GM19463 (cell line): ENCODE measurements at regions not wholly inside any gene's neighbourhood (a gene's known extent, or its start where the extent isn't known, plus 50 kb on each side); places are given as distances from the start of the nearest gene placed in this dataset.

Experiments
- ATAC-seq: cut with Tn5 transposase; IDR thresholded peaks from one replicate; pipeline ENCODE4 v1.9.1; 2021; ENCODE audit warnings: mild to moderate bottlenecking, moderate library complexity; ENCODE audit not compliant: unreplicated experiment

DNA sequence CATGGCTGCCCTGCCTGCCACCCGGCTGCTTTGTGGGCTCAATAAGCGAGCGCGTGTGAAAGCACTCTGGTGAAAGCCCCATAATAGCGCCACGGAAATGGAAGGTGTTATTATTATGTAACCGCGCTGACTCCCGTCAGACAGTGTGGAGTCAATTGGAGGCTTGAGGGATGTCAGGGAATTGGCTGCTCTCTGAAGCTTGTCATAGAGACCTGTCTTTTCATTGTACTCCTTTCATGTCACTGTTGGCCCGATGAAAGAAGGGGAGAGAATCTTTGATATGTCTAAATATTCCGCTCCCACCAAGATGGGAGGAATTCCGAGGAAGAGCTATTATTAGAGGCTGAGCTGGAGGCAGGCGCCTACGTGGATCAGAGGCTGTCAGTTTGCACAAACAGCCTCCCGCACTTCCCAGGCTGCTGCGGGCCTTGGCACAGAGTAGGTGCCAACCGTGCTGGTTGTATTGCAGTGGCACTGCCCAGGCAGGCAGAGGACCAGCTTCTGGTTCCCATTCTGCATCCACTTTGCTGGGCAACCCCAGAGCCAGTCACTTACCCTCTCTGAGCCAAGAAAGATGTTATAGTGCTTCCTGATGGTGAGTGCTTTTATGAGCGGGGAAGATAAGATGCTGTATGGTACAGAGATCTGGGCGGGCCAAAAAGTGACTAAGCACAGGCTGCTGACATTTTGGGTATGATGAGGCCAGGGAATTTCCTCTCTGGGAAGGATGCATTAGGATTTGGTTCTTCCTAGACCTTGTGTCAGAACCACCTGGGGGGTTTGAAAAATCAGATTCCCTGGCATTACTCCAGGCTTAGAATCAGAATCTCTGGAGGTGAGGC, 151.4 kb downstream of the RPS24 start:
- ATAC-seq, result no peak

DNA sequence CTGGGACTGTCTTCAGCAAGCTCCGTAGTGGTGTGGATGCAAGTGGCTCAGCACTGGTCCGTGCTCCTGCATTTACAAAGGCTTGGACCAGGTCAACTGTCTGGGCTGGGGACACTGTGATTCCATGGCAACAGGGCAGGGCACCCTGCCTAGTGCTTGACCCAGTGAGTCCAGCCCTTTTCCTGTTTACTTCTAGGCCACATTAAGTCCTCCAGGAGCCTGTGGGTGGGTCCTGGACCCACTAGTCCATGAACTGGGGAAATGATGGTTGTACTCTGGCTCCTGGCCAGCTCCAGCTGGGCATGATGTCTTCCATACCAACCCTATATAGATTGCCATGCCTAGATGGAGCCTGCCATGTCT, 152.0 kb downstream of the RPS24 start:
- ATAC-seq, result no peak

DNA sequence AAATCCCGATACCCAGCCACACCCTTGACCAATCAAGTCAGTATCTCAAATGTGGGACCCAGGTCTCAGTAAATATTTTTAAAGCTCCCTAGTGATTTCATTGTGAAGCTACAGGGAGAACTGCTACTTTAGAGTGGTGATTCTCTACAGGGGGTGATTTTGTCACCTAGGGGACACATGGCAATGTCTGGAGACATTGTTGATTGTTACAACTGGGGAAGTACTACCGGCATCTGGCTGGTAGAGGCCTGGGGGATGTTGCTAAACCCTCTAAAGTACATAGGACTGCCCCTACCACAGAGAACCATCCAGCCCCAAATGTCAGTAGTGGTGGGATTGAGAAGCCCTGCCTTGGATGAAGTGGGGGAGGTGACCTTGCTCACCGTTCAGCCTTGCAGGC, 152.9 kb downstream of the RPS24 start:
- ATAC-seq, result no peak

DNA sequence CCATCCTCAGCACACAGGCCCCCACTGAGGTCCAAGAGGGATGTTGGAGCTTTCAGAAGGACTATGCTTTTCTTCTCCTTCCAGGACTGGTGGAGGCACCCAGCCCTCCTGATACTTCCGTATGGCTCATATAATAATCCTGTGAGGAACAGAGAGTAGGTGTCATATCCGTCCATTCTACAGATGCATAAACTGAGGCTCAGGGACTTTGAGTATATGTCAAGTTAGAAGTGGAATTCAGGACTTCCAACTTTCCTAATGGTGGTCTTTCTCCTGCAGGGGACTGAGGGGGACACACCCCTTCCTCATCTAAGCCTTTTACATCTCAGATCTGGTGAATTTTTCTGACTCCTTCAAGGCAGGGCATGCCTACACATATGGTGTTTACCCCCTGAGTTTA, 153.7 kb downstream of the RPS24 start:
- no peak for ATAC-seq

DNA sequence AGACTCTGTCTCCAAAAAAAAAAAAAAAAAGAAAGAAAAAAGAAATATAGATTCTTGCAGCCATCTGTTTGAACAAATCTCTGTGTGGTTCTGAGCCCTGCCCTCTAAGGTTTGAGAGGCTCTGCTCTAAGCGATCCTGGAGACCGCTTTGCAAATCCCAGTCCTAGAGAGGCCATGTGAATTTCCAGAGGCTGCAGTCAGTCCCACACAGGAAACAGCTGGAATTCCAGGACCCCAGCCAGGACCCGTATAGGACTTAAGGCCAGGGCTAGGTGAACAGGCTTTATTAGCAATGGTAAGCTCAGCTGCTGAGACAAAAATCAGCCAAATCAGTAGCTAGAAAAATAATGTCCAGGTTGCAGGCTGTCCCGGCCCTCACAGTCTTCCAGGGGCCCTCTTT, 154.8 kb downstream of the RPS24 start:
- no peak for ATAC-seq

DNA sequence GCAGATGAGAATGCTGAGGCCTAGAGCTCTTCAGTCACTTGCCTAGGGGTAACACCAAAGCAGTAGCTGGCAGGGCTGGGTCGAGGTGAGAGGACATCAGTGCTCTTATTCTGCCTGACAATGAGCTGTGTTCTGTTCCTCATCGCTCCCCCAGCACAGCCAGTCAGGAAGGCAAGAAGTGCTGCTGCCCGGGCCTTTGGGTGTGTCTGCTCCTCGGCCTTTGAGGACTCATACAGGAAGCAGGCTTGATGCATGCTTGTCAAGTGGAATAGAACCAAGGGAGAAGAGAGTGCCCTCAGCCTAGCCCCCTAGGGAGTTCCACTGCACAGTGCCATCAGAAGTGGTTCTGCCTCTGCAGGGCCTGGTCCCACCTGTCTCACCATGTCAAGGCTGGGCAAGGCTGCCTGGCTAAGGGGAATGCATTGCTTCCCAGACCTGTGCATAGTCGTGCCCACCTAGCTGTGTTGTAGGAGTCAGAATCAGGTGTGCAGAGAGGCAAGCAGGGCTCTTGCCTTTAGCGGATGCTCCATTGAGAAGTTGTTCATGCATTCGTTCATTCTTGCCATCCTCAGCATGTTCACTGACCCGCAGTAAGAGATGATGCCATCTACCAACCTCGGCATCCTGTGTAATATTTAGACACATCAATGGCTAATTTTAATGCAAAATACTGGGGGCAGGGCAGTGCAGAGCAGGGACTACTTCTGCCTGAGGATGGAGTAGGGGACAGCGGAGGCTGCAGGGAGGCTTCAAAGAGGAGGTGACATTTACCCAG, 156.6 kb downstream of the RPS24 start:
- no peak for ATAC-seq

DNA sequence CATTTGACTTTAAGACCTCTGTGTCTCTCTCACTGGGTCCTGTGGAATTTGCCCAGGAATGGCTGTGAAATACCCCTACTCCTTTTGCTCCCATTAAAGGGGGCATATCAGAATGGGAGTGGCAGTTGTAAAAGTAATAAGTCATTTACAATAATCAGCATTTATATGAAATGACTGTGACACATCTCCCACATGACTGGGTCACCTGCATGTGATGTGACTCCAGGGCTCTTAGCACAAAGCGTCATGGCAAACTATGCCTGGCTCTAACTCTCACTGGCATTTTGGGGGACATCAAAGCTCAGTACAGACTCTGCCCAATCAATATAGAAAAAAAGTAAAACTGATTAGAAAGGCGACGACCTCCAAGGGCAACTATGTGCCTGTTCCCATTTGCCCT, 157.6 kb downstream of the RPS24 start:
- ATAC-seq, result no peak

DNA sequence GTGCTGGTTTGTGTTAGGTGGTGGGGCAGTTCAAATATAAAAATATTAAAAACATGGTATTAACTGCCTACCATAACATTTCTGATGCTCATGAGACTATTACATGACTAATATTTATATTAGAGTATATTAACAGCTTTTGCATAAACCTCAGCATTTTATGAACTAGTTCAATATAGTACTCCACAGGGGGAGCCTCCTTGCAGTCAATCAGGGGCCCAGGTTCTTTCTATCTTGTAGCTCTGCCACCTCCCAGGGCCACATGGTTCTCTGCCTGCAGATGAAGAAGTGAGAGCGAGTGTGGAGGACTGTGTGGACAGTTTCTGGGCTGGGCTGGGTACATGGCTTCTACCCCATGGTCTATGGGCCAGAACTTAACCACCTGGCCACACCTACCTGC, 159.5 kb downstream of the RPS24 start:
- no peak for ATAC-seq

DNA sequence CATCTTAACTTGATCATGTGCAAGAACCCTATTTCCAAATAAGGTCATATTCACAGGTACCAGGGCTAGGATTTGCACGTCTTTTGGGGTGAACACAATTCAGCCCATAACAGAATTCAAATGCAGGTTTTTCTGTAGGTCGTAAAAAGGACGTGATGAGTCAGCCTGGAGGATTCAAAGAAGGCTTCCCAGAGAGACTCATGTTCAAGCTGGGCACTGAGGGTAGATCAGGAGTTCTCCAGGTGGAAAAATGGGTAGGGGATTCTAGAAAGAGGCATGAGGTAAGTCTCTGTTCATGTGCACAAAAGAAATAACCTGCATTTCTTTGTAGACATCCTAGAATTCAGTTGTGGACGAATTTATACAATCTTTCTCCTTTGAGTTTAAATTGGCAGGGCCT, 160.4 kb downstream of the RPS24 start:
- ATAC-seq, result no peak

DNA sequence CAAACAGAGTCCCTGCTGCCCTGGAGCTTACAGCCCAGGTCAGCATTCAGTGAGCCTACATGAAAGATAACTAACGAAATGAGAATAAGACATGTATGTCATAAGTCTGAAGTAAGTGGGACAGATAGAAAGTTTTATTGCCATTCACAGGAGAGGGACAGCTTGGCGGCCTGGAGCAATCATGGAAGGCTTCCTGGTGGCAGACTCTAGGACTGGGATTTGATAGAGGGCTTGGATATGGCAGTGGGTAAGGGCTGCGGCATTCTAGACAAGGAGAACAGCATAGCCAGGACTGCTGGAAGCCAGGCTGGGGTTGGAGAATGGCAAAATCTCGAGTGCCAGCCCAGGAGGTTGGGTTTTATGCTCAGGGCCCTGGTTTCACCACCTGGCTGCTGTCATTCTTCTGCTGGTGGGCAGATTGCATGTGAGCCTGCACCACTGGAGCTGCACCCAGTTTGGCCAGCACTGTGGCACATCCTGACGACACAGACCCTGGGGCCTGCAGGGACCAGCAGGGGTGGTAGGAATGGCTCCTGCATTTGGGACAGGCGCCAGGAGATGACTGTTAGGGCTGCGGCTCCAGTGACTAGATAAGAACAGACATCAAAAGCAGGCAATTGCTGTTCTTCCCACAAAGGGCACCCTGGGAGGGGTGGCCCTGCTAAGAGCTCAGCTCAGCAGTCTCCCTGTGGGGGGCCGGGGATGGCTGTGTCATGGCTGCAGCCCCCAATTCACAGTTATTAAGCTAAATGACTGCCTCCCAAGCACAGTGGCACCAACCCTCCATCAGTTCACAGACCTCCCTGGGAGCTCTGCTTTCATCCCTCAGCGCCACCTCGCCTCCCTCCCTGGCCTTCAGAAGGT, 161.1 kb downstream of the RPS24 start:
- no peak for ATAC-seq

DNA sequence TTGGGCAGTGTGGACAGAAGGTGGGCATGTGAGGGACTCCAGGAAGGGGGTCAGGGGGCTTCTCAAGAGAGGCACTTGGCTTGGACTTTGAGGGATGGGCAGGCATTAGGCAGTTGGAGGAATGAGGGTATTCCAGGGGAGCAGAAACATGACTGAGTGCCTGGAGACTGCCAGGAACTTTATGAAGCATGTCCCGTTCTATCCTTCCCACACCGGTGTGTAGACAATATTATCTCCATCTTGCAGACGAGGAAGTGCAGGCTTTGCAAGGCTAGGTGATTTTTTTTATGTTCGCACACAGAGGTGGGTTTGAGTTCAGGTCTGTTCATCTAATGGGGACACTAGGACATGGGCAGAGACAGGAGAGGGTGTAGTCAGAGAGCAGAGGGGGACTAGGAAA, 162.7 kb downstream of the RPS24 start:
- no peak for ATAC-seq

DNA sequence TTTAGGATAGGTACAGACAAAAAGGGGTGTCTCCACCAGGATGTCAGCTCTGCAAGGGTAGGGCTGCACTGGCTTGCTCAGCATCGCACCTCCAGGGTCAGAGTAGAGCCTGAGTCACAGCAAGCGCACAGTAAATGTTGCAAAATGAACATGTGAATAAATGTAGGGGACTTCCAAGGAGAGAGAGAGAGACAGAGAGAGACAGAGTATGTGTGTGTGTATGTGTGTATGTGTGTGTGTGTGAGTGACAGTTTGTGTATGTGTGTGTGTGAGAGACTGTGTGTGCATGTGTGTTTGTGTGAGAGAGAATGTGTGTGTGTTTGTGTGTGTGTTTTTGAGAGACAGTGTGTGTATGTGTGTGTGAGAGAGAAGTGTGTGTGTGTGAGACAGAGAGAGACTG, 163.3 kb downstream of the RPS24 start:
- ATAC-seq, result no peak

DNA sequence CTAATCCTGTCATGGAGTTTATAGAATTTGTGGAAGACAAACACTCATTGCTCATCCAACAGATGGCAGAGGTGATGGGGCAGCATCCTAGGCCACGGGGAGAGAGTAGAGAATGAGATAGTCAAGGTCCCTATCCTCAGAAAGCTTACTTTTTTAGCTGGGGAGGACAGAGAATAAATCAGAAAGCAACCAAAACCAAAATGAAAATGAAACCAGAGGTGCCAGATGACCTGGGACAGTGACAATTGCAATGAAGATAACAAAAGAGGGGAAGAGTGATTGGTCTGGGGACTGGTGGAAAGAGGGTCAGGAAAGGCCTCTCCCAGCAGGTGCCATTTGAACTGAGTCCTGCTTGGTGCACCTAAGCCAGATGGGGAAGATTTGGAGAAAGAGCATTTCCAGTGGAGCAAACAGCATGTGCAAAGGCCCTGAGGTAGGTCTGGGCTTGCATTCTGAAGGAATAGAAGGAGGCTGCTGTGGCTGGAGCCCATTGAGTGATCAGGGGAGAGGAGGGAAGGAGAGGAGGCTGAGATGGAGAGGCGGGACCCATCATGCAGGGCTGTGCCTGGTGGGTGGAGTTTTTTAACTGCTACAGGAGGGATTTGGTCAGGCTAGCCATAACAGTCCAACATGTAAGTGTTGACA, 164.1 kb downstream of the RPS24 start:
- ATAC-seq, result no peak

DNA sequence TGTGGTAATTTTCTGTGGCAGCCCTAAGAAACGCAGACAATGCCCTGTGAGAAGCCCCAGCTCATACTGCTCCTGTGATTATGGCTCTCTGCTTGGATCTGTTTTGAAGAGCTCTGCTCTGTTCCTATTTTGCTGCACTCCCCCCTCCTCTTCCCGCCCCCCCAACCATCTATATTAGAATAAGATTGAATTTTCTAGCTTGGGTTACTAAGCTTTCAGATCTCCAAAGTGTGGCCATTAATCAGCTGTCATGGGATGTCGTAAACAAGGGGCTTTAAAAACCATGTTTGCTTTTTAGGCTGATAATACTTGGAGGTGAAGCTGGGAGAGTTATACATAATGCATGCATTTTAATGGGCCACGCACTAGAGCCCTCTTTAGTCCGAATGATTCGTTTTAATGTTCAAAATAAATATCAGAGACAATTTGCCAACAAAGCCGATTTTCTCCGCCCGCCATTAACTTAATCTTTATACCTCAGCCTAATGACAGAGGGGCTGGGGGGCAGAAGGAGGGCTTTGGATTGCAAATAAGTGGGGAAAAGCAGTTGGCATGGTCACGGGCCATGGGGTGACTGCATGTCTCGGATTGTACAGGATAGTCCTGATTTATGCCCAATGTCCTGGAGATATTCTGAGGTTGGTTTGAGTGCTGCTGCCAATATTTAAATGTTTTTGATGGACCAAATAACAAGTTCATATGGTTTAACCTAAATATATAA, 165.5 kb downstream of the RPS24 start:
- no peak for ATAC-seq

DNA sequence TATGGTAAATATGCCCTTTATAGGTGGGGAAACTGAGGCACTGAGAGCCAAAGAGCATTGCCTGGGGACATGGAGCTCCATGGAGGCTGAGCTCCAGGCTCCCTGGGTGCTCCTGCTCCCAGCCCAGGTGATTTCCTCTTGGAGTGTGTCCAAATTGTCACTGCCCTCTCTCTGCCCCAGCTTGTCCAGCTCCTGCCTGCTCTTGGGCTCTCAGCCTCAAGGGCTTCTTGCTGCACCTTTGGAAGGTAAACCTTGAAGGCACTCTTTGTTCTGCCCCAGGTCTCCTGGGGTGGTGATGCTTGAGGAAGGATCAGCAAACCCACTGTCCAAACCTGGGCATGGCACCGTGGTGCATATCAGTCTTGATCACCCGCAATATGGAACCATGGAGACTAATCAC, 166.1 kb downstream of the RPS24 start:
- ATAC-seq, result no peak

DNA sequence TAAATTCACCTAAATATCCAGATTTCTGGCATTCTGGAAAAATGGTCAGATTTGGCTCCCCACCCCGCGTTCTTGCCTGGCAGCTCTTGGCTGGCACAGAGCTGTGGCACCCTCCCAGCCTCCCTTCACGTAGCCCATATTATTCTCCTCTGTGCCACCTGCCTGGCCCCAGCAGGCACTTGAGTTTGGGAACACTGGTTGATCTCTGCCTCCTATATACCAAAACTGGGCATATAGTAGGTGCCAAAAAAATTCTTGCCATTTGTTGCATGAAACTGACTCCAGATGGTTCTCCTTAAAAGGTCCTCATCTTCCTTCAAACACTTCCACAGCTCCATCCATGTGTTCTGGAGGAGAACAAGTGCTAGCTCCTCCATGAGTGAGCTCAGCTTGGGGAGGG, 167.0 kb downstream of the RPS24 start:
- ATAC-seq, result no peak

DNA sequence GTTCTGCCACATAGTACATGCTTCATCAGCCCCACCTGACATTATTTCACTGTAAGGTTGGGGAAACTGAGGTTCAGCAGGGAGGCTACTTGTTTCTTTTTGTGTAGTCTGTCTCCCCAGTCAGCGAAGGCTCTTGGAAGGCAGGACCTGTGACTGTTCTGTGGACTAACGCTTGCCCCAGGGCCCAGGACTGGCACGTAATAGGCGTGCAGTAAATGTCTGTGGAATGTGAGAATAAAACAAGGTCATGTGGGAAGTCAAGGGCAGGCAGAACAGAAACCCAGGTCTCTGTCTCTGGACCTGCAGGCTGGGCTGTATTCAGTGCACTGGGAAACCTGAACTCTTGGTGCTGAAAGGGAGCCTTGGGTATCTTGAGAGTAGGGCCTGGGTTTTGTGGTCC, 168.7 kb downstream of the RPS24 start:
- ATAC-seq, result no peak

DNA sequence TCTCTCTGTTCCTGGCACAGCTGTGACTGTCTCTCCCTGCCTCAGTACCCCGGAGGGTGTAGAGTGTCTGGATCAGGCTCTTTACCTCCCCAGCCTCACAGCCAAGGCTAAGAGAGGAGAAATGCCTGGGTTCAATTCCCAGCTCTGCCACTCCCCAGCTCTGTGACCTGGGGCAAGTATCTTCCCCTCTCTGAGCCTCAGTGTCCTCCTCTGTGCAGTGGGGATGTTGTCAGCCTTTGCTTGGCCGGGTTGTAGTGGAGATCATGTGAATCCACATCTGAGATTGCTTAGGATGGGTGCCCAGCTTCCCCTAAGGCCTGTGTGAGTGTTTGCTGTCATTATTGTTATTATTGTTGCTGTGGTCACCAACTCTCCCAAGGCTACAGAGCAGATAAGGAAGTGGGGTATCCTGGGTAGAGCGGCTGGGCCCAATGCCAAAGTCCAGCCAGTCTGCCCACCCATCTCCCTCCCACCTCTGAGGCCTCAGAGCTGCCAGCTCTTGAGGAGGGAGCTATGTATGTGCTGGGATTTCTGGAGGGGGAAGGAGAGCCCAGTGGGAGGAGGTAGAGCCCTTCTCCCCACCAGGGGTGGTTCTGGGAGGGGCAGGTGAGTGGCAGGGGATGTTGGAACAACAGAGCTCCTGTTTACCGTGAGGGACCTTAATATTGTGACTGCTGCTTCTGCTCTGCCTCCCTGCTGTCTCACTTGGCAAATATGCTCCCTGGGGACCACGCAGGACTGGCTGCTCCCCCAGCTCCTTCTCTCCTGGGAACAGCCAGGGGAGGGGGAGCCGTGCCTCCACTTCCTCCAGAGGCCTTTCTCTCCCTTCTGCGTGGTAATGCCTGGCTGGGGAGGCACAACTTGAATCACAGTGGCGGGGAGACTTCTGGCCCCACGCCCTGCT, 170.5 kb downstream of the RPS24 start:
- no peak for ATAC-seq

DNA sequence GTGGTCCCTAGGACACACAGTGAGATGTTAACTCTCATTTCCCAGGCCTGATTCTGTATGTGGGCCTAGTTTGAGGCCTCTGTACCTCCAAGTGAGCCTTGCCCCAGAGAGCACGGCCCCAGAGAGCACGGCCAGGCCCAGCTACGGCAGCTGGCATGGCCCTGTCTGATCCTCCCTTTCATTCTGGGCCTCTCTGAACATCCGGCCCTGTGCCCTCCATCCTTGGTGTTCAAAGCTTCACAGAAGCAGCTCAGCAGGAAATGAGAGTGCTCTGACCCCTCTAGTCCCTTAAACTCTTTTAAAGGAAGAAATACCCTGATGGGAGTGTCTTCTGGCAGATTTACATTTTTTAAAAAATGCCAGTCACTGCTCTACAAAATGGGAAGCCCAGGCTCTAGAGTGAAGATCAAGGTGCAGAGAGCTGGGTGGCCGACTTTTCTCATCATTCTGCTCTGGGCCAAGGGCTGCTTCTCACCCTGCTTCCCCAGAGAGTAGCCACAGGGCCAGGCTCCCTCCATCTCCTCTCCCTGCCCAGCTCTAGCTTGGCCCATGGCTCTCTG, 171.9 kb downstream of the RPS24 start:
- no peak for ATAC-seq
